SK-N-SH (cell line): ENCODE measurements at regions not wholly inside any gene's neighbourhood (a gene's known extent, or its start where the extent isn't known, plus 50 kb on each side); places are given as distances from the start of the nearest gene placed in this dataset.

Experiments used
- EP300 ChIP-seq, 2 experiments: IDR thresholded peaks; 2 replicates each; pipeline versions ENCODE4 v1.4.0 to v1.6.1; 2012; ENCODE audit warnings: borderline replicate concordance in 1 of 2, low read depth in 1 of 2, low read length in 1 of 2
- EZH2phosphoT487 ChIP-seq: fragments of 200-600 bp; sonication (generic); IDR thresholded peaks from 2 replicates; pipeline ENCODE4 v1.6.1; 2017; ENCODE audit warnings: low read depth, mixed run types, mild to moderate bottlenecking, antibody characterized with exemption, moderate library complexity, borderline replicate concordance
- POLR2AphosphoS5 ChIP-seq: IDR thresholded peaks from 2 replicates; pipeline ENCODE4 v1.6.1; 2012; ENCODE audit warnings: low read depth, low read length
- RCOR1 ChIP-seq: fragments of 150-350 bp; IDR thresholded peaks from 2 replicates; pipeline ENCODE4 v1.6.1; 2017; ENCODE audit warnings: antibody characterized with exemption, low read length
- TF ChIP-seq, protein P1 (sequence below): fragments of 200-600 bp; sonication (generic); IDR thresholded peaks from 2 replicates; pipeline ENCODE4 v1.6.1; 2017; ENCODE audit warnings: antibody characterized with exemption, mild to moderate bottlenecking, moderate library complexity
- TF ChIP-seq, protein P2 (sequence below): fragments of 150-350 bp; IDR thresholded peaks from 2 replicates; pipeline ENCODE4 v1.6.1; 2017; ENCODE audit warnings: antibody characterized with exemption, low read length, low read depth, borderline replicate concordance
- TF ChIP-seq, protein P3 (sequence below): IDR thresholded peaks from 2 replicates; pipeline ENCODE4 v1.4.0; 2012; ENCODE audit warnings: low read depth

DNA sequence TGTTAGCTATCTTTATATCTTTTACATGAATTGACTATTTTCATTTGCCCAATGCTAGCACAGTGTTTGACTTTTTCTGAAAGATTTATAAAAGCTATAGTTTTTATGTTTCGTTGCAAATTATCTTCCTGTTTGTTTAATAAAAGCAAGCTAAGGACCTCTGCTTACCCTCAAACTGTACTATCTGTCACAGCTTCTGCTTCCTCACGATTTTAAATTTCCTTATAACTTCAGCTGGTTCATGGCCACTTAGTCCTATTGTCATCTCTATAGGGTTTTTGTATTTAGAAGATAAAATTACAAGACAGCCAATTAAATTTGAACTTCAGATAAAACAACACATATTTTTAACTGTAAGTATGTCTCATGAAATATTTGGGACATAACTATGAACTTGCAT is 494.0 kb downstream of the PDGFC start:
- TF ChIP-seq EZH2phosphoT487 (no peak), POLR2AphosphoS5 (no peak), RCOR1 (no peak), EP300 (IDR thresholded peaks at IDR 0.05; ENCODE audit: borderline replicate concordance in 1 of 2, low read depth in 1 of 2, low read length in 1 of 2) (no peak)
- TF ChIP-seq, protein P1, sequence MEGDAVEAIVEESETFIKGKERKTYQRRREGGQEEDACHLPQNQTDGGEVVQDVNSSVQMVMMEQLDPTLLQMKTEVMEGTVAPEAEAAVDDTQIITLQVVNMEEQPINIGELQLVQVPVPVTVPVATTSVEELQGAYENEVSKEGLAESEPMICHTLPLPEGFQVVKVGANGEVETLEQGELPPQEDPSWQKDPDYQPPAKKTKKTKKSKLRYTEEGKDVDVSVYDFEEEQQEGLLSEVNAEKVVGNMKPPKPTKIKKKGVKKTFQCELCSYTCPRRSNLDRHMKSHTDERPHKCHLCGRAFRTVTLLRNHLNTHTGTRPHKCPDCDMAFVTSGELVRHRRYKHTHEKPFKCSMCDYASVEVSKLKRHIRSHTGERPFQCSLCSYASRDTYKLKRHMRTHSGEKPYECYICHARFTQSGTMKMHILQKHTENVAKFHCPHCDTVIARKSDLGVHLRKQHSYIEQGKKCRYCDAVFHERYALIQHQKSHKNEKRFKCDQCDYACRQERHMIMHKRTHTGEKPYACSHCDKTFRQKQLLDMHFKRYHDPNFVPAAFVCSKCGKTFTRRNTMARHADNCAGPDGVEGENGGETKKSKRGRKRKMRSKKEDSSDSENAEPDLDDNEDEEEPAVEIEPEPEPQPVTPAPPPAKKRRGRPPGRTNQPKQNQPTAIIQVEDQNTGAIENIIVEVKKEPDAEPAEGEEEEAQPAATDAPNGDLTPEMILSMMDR, result no peak
- TF ChIP-seq, protein P2, sequence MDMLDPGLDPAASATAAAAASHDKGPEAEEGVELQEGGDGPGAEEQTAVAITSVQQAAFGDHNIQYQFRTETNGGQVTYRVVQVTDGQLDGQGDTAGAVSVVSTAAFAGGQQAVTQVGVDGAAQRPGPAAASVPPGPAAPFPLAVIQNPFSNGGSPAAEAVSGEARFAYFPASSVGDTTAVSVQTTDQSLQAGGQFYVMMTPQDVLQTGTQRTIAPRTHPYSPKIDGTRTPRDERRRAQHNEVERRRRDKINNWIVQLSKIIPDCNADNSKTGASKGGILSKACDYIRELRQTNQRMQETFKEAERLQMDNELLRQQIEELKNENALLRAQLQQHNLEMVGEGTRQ, result no peak
- TF ChIP-seq, protein P3, sequence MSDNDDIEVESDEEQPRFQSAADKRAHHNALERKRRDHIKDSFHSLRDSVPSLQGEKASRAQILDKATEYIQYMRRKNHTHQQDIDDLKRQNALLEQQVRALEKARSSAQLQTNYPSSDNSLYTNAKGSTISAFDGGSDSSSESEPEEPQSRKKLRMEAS, result no peak
